ENCODE measurements at regions not wholly inside any gene's neighbourhood (a gene's known extent, or its start where the extent isn't known, plus 50 kb on each side); places are given as distances from the start of the nearest gene placed in this dataset.
"Not testable (repeated sequence)": the region's sequence is repeated elsewhere in the genome, so short reads cannot be mapped to it uniquely, and the experiment has no call there.

- Mint-ChIP-seq H3K4me3 (no peak overlapping the region), H3K27ac (peak overlapping the region; percentile 44), H3K4me1 (peaks cover 10% of the 10 kb centered on the region), H3K9me3 (peaks cover 26% of the 10 kb centered on the region), H3K36me3 (peaks cover 9% of the 10 kb centered on the region), H3K27me3 (ENCODE audit: low read depth) (no peaks in the 10 kb centered on the region)
- no peak for TF ChIP-seq CTCF (IDR thresholded peaks at IDR 0.05; ENCODE audit: unreplicated experiment)
- DNase-seq (ENCODE audit: low spot score in 2 of 2, unreplicated experiment in 2 of 2): no peak
Measured at GRCh38 chr3:102036017-102036416, 186.7 kb downstream of the NFKBIZ start.

- peaks cover 30% of the 10 kb centered on the region for H3K9me3 Mint-ChIP-seq
- no peak for TF ChIP-seq CTCF (IDR thresholded peaks at IDR 0.05; ENCODE audit: unreplicated experiment)
Measured at GRCh38 chr3:102036472-102036871, 187.2 kb downstream of the NFKBIZ start.

GRCh38 chr3:102037209-102037608 is 187.9 kb downstream of the NFKBIZ start:
- DNase-seq (ENCODE audit: low spot score in 2 of 2, unreplicated experiment in 2 of 2): no peak
- Mint-ChIP-seq H3K4me3 (no peak overlapping the region), H3K4me1 (peaks cover 10% of the 10 kb centered on the region), H3K27me3 (ENCODE audit: low read depth) (no peaks in the 10 kb centered on the region), H3K36me3 (peaks cover 14% of the 10 kb centered on the region), H3K27ac (peak overlapping the region; percentile 76), H3K9me3 (peaks cover 34% of the 10 kb centered on the region)
- no peak for TF ChIP-seq CTCF (IDR thresholded peaks at IDR 0.05; ENCODE audit: unreplicated experiment)

More at GRCh38 chr3:102036472-102036871, 187.2 kb downstream of the NFKBIZ start:
- DNase-seq (ENCODE audit: low spot score in 2 of 2, unreplicated experiment in 2 of 2): no peak
- Mint-ChIP-seq H3K27ac (peak overlapping the region; percentile 76), H3K36me3 (peaks cover 13% of the 10 kb centered on the region), H3K4me3 (no peak overlapping the region), H3K27me3 (ENCODE audit: low read depth) (no peaks in the 10 kb centered on the region), H3K4me1 (peaks cover 10% of the 10 kb centered on the region)

- H3K4me3 Mint-ChIP-seq: no peak overlapping the region
- H3K4me1 Mint-ChIP-seq: peaks cover 10% of the 10 kb centered on the region
- no peak for TF ChIP-seq CTCF (IDR thresholded peaks at IDR 0.05; ENCODE audit: unreplicated experiment)
- DNase-seq (ENCODE audit: low spot score in 2 of 2, unreplicated experiment in 2 of 2): no peak
- H3K9me3 Mint-ChIP-seq: peaks cover 38% of the 10 kb centered on the region
- peak overlapping the region; percentile 76 for H3K27ac Mint-ChIP-seq
- H3K36me3 Mint-ChIP-seq: peaks cover 14% of the 10 kb centered on the region
- H3K27me3 Mint-ChIP-seq (ENCODE audit: low read depth): no peaks in the 10 kb centered on the region
Measured at GRCh38 chr3:102037791-102038190, 188.5 kb downstream of the NFKBIZ start.

- Mint-ChIP-seq H3K4me1 (peaks cover 10% of the 10 kb centered on the region), H3K9me3 (peaks cover 41% of the 10 kb centered on the region), H3K36me3 (peaks cover 14% of the 10 kb centered on the region), H3K27ac (no peak overlapping the region), H3K27me3 (ENCODE audit: low read depth) (no peaks in the 10 kb centered on the region), H3K4me3 (no peak overlapping the region)
- no peak for DNase-seq (ENCODE audit: low spot score in 2 of 2, unreplicated experiment in 2 of 2)
- no peak for TF ChIP-seq CTCF (IDR thresholded peaks at IDR 0.05; ENCODE audit: unreplicated experiment)
Measured at GRCh38 chr3:102038477-102039142, 189.3 kb downstream of the NFKBIZ start.

GRCh38 chr3:102040144-102040543 is 190.8 kb downstream of the NFKBIZ start:
- not testable (repeated sequence) for H3K4me1 Mint-ChIP-seq; H3K27ac Mint-ChIP-seq; H3K4me3 Mint-ChIP-seq; DNase-seq (ENCODE audit: low spot score in 2 of 2, unreplicated experiment in 2 of 2); H3K27me3 Mint-ChIP-seq (ENCODE audit: low read depth)
- peaks cover 14% of the 10 kb centered on the region for H3K36me3 Mint-ChIP-seq
- peaks cover 45% of the 10 kb centered on the region for H3K9me3 Mint-ChIP-seq
